ENCODE measurements at regions not wholly inside any gene's neighbourhood (a gene's known extent, or its start where the extent isn't known, plus 50 kb on each side); places are given as distances from the start of the nearest gene placed in this dataset.

- Histone ChIP-seq H3K18ac (ENCODE audit: low read length) (no peak overlapping the region), H3K4me1 (ENCODE audit: control insufficient read depth, low read depth, low read length) (no peaks in the 10 kb centered on the region), H3K4me2 (ENCODE audit: low read length) (no peak overlapping the region), H2BK5ac (ENCODE audit: low read length) (no peak overlapping the region), H3K4me3 (ENCODE audit: low read length) (no peak overlapping the region), H4K8ac (ENCODE audit: low read depth, low read length) (no peak overlapping the region), H3K56ac (ENCODE audit: low read length) (no peak overlapping the region), H3K4ac (ENCODE audit: low read depth, low read length) (no peak overlapping the region), H3K36me3 (ENCODE audit: control insufficient read depth, insufficient read depth, low read length) (no peaks in the 10 kb centered on the region), H3K79me1 (ENCODE audit: low read length) (no peaks in the 10 kb centered on the region), H2BK15ac (replicated peaks; ENCODE audit: low read depth) (no peak overlapping the region), H3K9ac (ENCODE audit: low read length) (no peak overlapping the region), H4K5ac (ENCODE audit: low read length) (no peak overlapping the region), H3K27ac (ENCODE audit: low read depth, low read length) (no peak overlapping the region), H3K23ac (ENCODE audit: low read length) (no peak overlapping the region), H2AK5ac (ENCODE audit: low read length) (no peak overlapping the region), H3K27me3 (ENCODE audit: insufficient read depth, low read length, poor library complexity) (no peaks in the 10 kb centered on the region), H3K79me2 (ENCODE audit: control insufficient read depth, insufficient read depth, low read length) (no peaks in the 10 kb centered on the region), H2BK120ac (ENCODE audit: low read depth, low read length) (no peak overlapping the region)
- DNase-seq: no peak
- WGBS (ENCODE audit: extremely low coverage, insufficient coverage, low lambda C conversion rate): no CpG with 5 or more reads among the region's 1 CpG
Measured at GRCh38 chr6:137369136-137369535, 125.1 kb downstream of the OLIG3 start.

GRCh38 chr6:137365707-137366437 lies 128.3 kb downstream of the OLIG3 start:
- H3K4me2 ChIP-seq (ENCODE audit: low read length): no peak overlapping the region
- no peak overlapping the region for H3K27ac ChIP-seq (ENCODE audit: low read depth, low read length)
- no peak overlapping the region for H3K4ac ChIP-seq (ENCODE audit: low read depth, low read length)
- H4K5ac ChIP-seq (ENCODE audit: low read length): no peak overlapping the region
- H3K27me3 ChIP-seq (ENCODE audit: insufficient read depth, low read length, poor library complexity): no peaks in the 10 kb centered on the region
- no peak overlapping the region for H3K9ac ChIP-seq (ENCODE audit: low read length)
- no peak overlapping the region for H3K4me3 ChIP-seq (ENCODE audit: low read length)
- H3K56ac ChIP-seq (ENCODE audit: low read length): no peak overlapping the region
- H3K79me2 ChIP-seq (ENCODE audit: control insufficient read depth, insufficient read depth, low read length): no peaks in the 10 kb centered on the region
- H2BK120ac ChIP-seq (ENCODE audit: low read depth, low read length): no peak overlapping the region
- no peak for DNase-seq
- no peaks in the 10 kb centered on the region for H3K4me1 ChIP-seq (ENCODE audit: control insufficient read depth, low read depth, low read length)
- H4K8ac ChIP-seq (ENCODE audit: low read depth, low read length): no peak overlapping the region
- H2BK5ac ChIP-seq (ENCODE audit: low read length): no peak overlapping the region
- no peak overlapping the region for H2AK5ac ChIP-seq (ENCODE audit: low read length)
- H2BK15ac ChIP-seq (replicated peaks; ENCODE audit: low read depth): no peak overlapping the region
- H3K79me1 ChIP-seq (ENCODE audit: low read length): no peaks in the 10 kb centered on the region
- no CpG with 5 or more reads among the region's 14 CpGs for WGBS (ENCODE audit: extremely low coverage, insufficient coverage, low lambda C conversion rate)
- H3K23ac ChIP-seq (ENCODE audit: low read length): no peak overlapping the region
- no peak overlapping the region for H3K18ac ChIP-seq (ENCODE audit: low read length)
- H3K36me3 ChIP-seq (ENCODE audit: control insufficient read depth, insufficient read depth, low read length): no peaks in the 10 kb centered on the region

GRCh38 chr6:137363805-137364138 lies 130.4 kb downstream of the OLIG3 start:
- Histone ChIP-seq H3K4me3 (ENCODE audit: low read length) (no peak overlapping the region), H3K79me2 (ENCODE audit: control insufficient read depth, insufficient read depth, low read length) (no peaks in the 10 kb centered on the region), H3K18ac (ENCODE audit: low read length) (no peak overlapping the region), H3K27me3 (ENCODE audit: insufficient read depth, low read length, poor library complexity) (no peaks in the 10 kb centered on the region), H3K36me3 (ENCODE audit: control insufficient read depth, insufficient read depth, low read length) (no peaks in the 10 kb centered on the region), H2AK5ac (ENCODE audit: low read length) (no peak overlapping the region), H3K4me2 (ENCODE audit: low read length) (no peak overlapping the region), H2BK120ac (ENCODE audit: low read depth, low read length) (no peak overlapping the region), H4K5ac (ENCODE audit: low read length) (no peak overlapping the region), H3K23ac (ENCODE audit: low read length) (no peak overlapping the region), H2BK5ac (ENCODE audit: low read length) (no peak overlapping the region), H3K4ac (ENCODE audit: low read depth, low read length) (no peak overlapping the region), H3K79me1 (ENCODE audit: low read length) (no peaks in the 10 kb centered on the region), H3K9ac (ENCODE audit: low read length) (no peak overlapping the region), H3K27ac (ENCODE audit: low read depth, low read length) (no peak overlapping the region), H3K56ac (ENCODE audit: low read length) (no peak overlapping the region), H4K8ac (ENCODE audit: low read depth, low read length) (no peak overlapping the region), H3K4me1 (ENCODE audit: control insufficient read depth, low read depth, low read length) (no peaks in the 10 kb centered on the region), H2BK15ac (replicated peaks; ENCODE audit: low read depth) (no peak overlapping the region)
- no CpG with 5 or more reads among the region's 5 CpGs for whole genome bisulfite sequencing (ENCODE audit: extremely low coverage, insufficient coverage, low lambda C conversion rate)
- peak; percentile 18 for DNase-seq

- H3K18ac ChIP-seq (ENCODE audit: low read length): no peak overlapping the region
- no peaks in the 10 kb centered on the region for H3K79me1 ChIP-seq (ENCODE audit: low read length)
- H2BK5ac ChIP-seq (ENCODE audit: low read length): no peak overlapping the region
- H2BK15ac ChIP-seq (replicated peaks; ENCODE audit: low read depth): no peak overlapping the region
- no peak overlapping the region for H3K4me2 ChIP-seq (ENCODE audit: low read length)
- no peak overlapping the region for H4K8ac ChIP-seq (ENCODE audit: low read depth, low read length)
- H3K23ac ChIP-seq (ENCODE audit: low read length): no peak overlapping the region
- no peaks in the 10 kb centered on the region for H3K4me1 ChIP-seq (ENCODE audit: control insufficient read depth, low read depth, low read length)
- no peak overlapping the region for H3K9ac ChIP-seq (ENCODE audit: low read length)
- no peaks in the 10 kb centered on the region for H3K79me2 ChIP-seq (ENCODE audit: control insufficient read depth, insufficient read depth, low read length)
- no CpG with 5 or more reads among the region's 16 CpGs for WGBS (ENCODE audit: extremely low coverage, insufficient coverage, low lambda C conversion rate)
- no peak overlapping the region for H3K4me3 ChIP-seq (ENCODE audit: low read length)
- DNase-seq: no peak
- no peak overlapping the region for H4K5ac ChIP-seq (ENCODE audit: low read length)
- H3K4ac ChIP-seq (ENCODE audit: low read depth, low read length): no peak overlapping the region
- H2AK5ac ChIP-seq (ENCODE audit: low read length): no peak overlapping the region
- H3K27ac ChIP-seq (ENCODE audit: low read depth, low read length): no peak overlapping the region
- H2BK120ac ChIP-seq (ENCODE audit: low read depth, low read length): no peak overlapping the region
- H3K56ac ChIP-seq (ENCODE audit: low read length): no peak overlapping the region
- H3K36me3 ChIP-seq (ENCODE audit: control insufficient read depth, insufficient read depth, low read length): no peaks in the 10 kb centered on the region
- no peaks in the 10 kb centered on the region for H3K27me3 ChIP-seq (ENCODE audit: insufficient read depth, low read length, poor library complexity)
Measured at GRCh38 chr6:137362878-137363804, 131.1 kb downstream of the OLIG3 start.

GRCh38 chr6:137361701-137362100 lies 132.5 kb downstream of the OLIG3 start:
- Histone ChIP-seq H3K36me3 (ENCODE audit: control insufficient read depth, insufficient read depth, low read length) (no peaks in the 10 kb centered on the region), H4K8ac (ENCODE audit: low read depth, low read length) (no peak overlapping the region), H3K23ac (ENCODE audit: low read length) (no peak overlapping the region), H2BK15ac (replicated peaks; ENCODE audit: low read depth) (no peak overlapping the region), H3K56ac (ENCODE audit: low read length) (no peak overlapping the region), H2BK120ac (ENCODE audit: low read depth, low read length) (no peak overlapping the region), H3K4me2 (ENCODE audit: low read length) (no peak overlapping the region), H3K79me1 (ENCODE audit: low read length) (no peaks in the 10 kb centered on the region), H3K27ac (ENCODE audit: low read depth, low read length) (no peak overlapping the region), H3K4ac (ENCODE audit: low read depth, low read length) (no peak overlapping the region), H3K4me3 (ENCODE audit: low read length) (no peak overlapping the region), H3K27me3 (ENCODE audit: insufficient read depth, low read length, poor library complexity) (no peaks in the 10 kb centered on the region), H2AK5ac (ENCODE audit: low read length) (no peak overlapping the region), H3K9ac (ENCODE audit: low read length) (no peak overlapping the region), H3K4me1 (ENCODE audit: control insufficient read depth, low read depth, low read length) (no peaks in the 10 kb centered on the region), H3K18ac (ENCODE audit: low read length) (no peak overlapping the region), H4K5ac (ENCODE audit: low read length) (no peak overlapping the region), H2BK5ac (ENCODE audit: low read length) (no peak overlapping the region), H3K79me2 (ENCODE audit: control insufficient read depth, insufficient read depth, low read length) (no peaks in the 10 kb centered on the region)
- DNase-seq: no peak

Measured in mesendoderm (in vitro differentiated cells).